MM.1S (cell line): ENCODE measurements at regions not wholly inside any gene's neighbourhood (a gene's known extent, or its start where the extent isn't known, plus 50 kb on each side); places are given as distances from the start of the nearest gene placed in this dataset.

Source experiments
- DNase-seq: peaks from one replicate; pipeline ENCODE4 v3.0.0-alpha.2; 2015
- H2AFZ ChIP-seq: fragments of 300-600 bp; sonication (generic); 2 replicates; pipeline ENCODE4 v1.6.0; 2016; ENCODE audit warnings: antibody characterized with exemption, low read length
- H3F3A ChIP-seq: fragments of 300-600 bp; sonication (generic); 2 replicates; pipeline ENCODE4 v1.6.1; 2016; ENCODE audit warnings: mild to moderate bottlenecking, antibody characterized with exemption, low read length, moderate library complexity, mixed read lengths; ENCODE audit not compliant: insufficient read depth
- H3K27ac ChIP-seq: fragments of 300-600 bp; sonication (generic); 2 replicates; pipeline ENCODE4 v1.5.1; 2016; ENCODE audit warnings: mild to moderate bottlenecking, low read length
- H3K27me3 ChIP-seq: fragments of 300-600 bp; sonication (generic); replicated peaks from 2 replicates; pipeline ENCODE4 v1.6.0; 2016; ENCODE audit warnings: low read length; ENCODE audit not compliant: insufficient read depth
- H3K36me3 ChIP-seq: fragments of 300-600 bp; sonication (generic); replicated peaks from 2 replicates; pipeline ENCODE4 v1.6.1; 2016; ENCODE audit warnings: mild to moderate bottlenecking, low read length, mixed read lengths; ENCODE audit not compliant: insufficient read depth
- H3K4me1 ChIP-seq: fragments of 300-600 bp; sonication (generic); 2 replicates; pipeline ENCODE4 v1.6.1; 2016; ENCODE audit warnings: low read length, mixed read lengths
- H3K4me2 ChIP-seq: fragments of 300-600 bp; sonication (generic); 2 replicates; pipeline ENCODE4 v1.6.0; 2016; ENCODE audit warnings: low read depth, low read length
- H3K4me3 ChIP-seq: fragments of 300-600 bp; sonication (generic); 2 replicates; pipeline ENCODE4 v1.5.1; 2016; ENCODE audit warnings: low read length, mixed read lengths
- H3K79me2 ChIP-seq: fragments of 300-600 bp; sonication (generic); 2 replicates; pipeline ENCODE4 v1.6.1; 2016; ENCODE audit warnings: mixed run types, low read length, mixed read lengths
- H3K9ac ChIP-seq: fragments of 300-600 bp; sonication (generic); 2 replicates; pipeline ENCODE4 v1.6.1; 2016; ENCODE audit warnings: low read length, mixed read lengths
- H3K9me2 ChIP-seq: fragments of 300-600 bp; sonication (generic); replicated peaks from 2 replicates; pipeline ENCODE4 v1.6.1; 2016; ENCODE audit warnings: mild to moderate bottlenecking, low read length, mixed read lengths; ENCODE audit not compliant: insufficient read depth
- H3K9me3 ChIP-seq: fragments of 300-600 bp; sonication (generic); replicated peaks from 2 replicates; pipeline ENCODE4 v1.6.1; 2016; ENCODE audit warnings: mild to moderate bottlenecking, low read length, mixed read lengths; ENCODE audit not compliant: insufficient read depth
- H4K20me1 ChIP-seq: fragments of 300-600 bp; sonication (generic); 2 replicates; pipeline ENCODE4 v1.6.1; 2016; ENCODE audit warnings: mild to moderate bottlenecking, low read length, moderate library complexity, mixed read lengths; ENCODE audit not compliant: insufficient read depth
- EZH2 ChIP-seq: fragments of 300-600 bp; sonication (generic); optimal IDR thresholded peaks from 2 replicates; pipeline ENCODE3; 2017; ENCODE audit warnings: low read depth, mild to moderate bottlenecking, antibody characterized with exemption, low read length, mixed read lengths
- EZH2phosphoT487 ChIP-seq: fragments of 300-600 bp; sonication (generic); IDR thresholded peaks from 2 replicates; pipeline ENCODE4 v1.6.1; 2018; ENCODE audit warnings: antibody characterized with exemption, low read length
- TF ChIP-seq, protein P1 (sequence below): fragments of 300-600 bp; sonication (generic); IDR thresholded peaks from 2 replicates; pipeline ENCODE4 v1.5.1; 2016; ENCODE audit warnings: antibody characterized with exemption, low read length, mixed read lengths

DNA sequence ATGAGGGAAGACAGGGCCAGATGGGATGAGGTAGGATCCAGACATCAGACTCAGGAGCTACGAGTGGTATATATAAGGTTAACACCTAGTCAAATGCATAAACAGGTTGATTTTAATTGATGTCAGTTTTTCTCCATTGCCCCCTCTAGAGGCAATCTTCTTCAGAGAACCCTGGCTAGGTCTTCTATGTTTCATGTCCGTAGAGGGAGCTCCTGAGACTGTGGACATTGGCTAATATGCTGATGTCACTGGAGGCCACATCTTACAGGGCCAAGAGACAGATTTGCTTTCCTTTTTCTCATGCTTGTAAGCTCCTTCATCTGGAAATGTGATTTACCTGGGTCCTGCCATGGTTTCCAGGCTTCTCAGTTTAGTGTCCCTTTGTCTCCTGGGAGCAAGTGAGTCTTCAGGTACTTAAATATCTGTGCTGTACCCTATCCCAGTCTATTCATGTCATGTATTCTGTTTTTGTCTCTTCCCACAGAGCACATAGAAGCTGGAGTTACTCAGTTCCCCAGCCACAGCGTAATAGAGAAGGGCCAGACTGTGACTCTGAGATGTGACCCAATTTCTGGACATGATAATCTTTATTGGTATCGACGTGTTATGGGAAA is 161.6 kb upstream of the PRSS1 start:
- Histone ChIP-seq H3K79me2 (no peaks in the 10 kb centered on the region), H4K20me1 (no peaks in the 10 kb centered on the region), H3F3A (no peaks in the 10 kb centered on the region), H3K27me3 (no peaks in the 10 kb centered on the region), H3K36me3 (no peaks in the 10 kb centered on the region), H2AFZ (peak overlapping the region; percentile 55), H3K4me3 (no peak overlapping the region), H3K4me1 (peaks cover 9% of the 10 kb centered on the region), H3K9me2 (no peaks in the 10 kb centered on the region), H3K27ac (no peak overlapping the region), H3K9me3 (no peaks in the 10 kb centered on the region), H3K4me2 (no peak overlapping the region), H3K9ac (no peak overlapping the region)
- DNase-seq = peak; percentile 94
- TF ChIP-seq, protein P1, sequence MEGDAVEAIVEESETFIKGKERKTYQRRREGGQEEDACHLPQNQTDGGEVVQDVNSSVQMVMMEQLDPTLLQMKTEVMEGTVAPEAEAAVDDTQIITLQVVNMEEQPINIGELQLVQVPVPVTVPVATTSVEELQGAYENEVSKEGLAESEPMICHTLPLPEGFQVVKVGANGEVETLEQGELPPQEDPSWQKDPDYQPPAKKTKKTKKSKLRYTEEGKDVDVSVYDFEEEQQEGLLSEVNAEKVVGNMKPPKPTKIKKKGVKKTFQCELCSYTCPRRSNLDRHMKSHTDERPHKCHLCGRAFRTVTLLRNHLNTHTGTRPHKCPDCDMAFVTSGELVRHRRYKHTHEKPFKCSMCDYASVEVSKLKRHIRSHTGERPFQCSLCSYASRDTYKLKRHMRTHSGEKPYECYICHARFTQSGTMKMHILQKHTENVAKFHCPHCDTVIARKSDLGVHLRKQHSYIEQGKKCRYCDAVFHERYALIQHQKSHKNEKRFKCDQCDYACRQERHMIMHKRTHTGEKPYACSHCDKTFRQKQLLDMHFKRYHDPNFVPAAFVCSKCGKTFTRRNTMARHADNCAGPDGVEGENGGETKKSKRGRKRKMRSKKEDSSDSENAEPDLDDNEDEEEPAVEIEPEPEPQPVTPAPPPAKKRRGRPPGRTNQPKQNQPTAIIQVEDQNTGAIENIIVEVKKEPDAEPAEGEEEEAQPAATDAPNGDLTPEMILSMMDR = peak; percentile 99
- no peak for TF ChIP-seq EZH2

DNA sequence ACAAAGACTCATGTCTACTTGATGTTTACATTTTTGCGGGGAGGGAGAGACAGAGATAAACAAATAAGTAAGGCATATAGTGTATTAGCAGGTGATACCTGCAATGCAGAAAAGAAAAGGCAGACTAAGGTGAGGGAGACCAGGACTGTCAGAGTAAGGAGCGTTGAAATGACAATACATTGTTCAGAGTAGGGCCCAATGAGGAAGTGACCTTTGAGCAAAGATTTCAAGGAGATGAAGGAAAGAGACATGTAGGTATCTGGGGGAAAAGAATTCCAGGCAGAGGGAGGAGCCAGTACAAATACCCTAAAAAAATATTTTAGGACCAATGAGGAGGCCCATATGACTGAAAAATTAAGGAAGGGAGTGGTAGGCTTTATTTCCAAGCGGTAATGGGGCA is 162.7 kb upstream of the PRSS1 start:
- Histone ChIP-seq H3K4me3 (no peak overlapping the region), H3K27me3 (no peaks in the 10 kb centered on the region), H3K9me3 (no peaks in the 10 kb centered on the region), H3K9ac (no peak overlapping the region), H3K9me2 (no peaks in the 10 kb centered on the region), H2AFZ (no peak overlapping the region), H3F3A (no peaks in the 10 kb centered on the region), H3K27ac (no peak overlapping the region), H3K36me3 (no peaks in the 10 kb centered on the region), H4K20me1 (no peaks in the 10 kb centered on the region), H3K4me2 (no peak overlapping the region), H3K79me2 (no peaks in the 10 kb centered on the region), H3K4me1 (peaks cover 13% of the 10 kb centered on the region)
- TF ChIP-seq EZH2phosphoT487 = no peak
- TF ChIP-seq, protein P1 = no peak
- DNase-seq = no peak

DNA sequence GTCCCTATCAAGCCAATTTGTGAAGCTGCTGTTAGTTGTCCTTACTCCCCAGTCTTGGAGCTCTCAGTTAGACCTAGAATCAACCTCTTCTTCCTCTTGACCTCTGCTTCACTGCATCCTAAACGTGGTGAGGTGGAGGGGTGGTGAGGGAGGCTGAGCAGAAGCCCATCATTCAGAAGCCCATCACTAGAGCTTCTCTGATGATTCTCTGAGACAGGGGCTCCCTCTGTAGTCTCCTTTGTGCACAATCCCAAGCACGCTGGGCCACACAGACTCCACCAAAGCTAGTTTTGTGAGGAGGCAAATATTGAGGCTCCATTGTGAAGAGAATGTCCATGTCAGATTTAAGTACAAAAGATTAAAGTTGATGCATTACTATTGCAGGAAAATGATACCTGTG is 163.8 kb upstream of the PRSS1 start:
- Histone ChIP-seq H4K20me1 (no peaks in the 10 kb centered on the region), H3K4me1 (peaks cover 25% of the 10 kb centered on the region), H3K9me3 (no peaks in the 10 kb centered on the region), H3K4me3 (no peak overlapping the region), H3K27ac (no peak overlapping the region), H3K9me2 (no peaks in the 10 kb centered on the region), H3F3A (peaks cover 9% of the 10 kb centered on the region), H2AFZ (no peak overlapping the region), H3K36me3 (no peaks in the 10 kb centered on the region), H3K27me3 (no peaks in the 10 kb centered on the region), H3K79me2 (no peaks in the 10 kb centered on the region), H3K9ac (no peak overlapping the region), H3K4me2 (no peak overlapping the region)
- TF ChIP-seq EZH2phosphoT487 (no peak), EZH2 (no peak)
- TF ChIP-seq, protein P1 = no peak
- DNase-seq = no peak
